ENCODE measurements at regions not wholly inside any gene's neighbourhood (a gene's known extent, or its start where the extent isn't known, plus 50 kb on each side); places are given as distances from the start of the nearest gene placed in this dataset.
"Not testable (repeated sequence)": the region's sequence is repeated elsewhere in the genome, so short reads cannot be mapped to it uniquely, and the experiment has no call there.

GRCh38 chr20:6715401-6715941, 52.0 kb upstream of the BMP2 start:
- DNase-seq: no peak

DNA sequence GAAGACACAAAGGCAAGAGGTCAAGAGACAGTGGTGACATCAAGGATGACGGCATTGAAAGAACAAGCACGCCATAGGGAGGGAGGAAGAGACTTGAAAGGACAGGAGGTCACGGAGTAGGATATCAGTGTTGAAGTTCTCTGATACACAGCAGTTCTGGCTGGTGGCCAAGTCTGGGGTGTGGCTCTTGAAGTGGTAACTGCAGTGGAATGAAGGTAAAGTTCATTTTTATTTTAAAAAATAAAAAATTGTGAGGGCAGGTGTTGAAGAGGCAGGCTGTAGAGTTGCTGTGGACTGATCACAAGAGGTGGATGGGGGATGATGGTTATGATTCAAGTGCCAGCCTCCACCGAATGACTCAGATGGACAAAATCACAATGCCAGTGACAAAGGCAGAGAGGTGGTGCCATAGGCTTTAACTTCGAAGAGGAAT, 53.2 kb upstream of the BMP2 start:
- DNase-seq: no peak

DNA sequence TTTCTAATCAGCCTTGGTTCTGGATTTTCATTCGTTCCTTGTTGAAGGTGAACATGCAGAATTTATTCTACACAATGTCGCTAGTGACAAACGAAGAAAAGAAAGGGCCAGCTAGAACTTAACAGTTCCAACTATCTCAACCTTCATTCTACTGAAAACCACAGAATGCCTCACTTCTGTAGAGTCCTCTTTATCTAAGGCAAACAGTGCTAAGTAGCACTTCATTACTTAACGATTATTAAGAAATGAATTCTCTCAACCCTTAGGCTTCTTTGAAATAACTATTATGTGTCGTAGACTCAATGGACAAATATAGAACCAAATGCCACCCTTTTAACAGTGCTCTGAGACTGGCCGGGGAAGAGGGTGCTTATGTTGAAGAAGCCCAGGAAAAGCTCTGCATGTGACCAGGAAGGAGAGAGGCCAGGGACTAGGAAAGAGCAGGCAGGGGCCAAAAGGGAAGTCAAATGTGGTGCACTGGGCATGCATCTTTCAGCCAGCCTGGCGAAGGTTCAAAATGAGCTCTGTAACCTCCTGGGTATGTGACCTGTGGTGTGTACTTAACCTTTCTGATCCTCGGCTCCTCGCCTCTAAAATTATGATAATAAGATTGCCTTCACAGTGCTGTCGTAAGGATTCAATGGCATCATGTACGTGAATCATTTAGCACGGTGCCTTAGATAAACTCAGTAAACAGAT, 55.4 kb upstream of the BMP2 start:
- no peak for DNase-seq

GRCh38 chr20:6709910-6710595, 57.4 kb upstream of the BMP2 start:
- DNase-seq: no peak

DNA sequence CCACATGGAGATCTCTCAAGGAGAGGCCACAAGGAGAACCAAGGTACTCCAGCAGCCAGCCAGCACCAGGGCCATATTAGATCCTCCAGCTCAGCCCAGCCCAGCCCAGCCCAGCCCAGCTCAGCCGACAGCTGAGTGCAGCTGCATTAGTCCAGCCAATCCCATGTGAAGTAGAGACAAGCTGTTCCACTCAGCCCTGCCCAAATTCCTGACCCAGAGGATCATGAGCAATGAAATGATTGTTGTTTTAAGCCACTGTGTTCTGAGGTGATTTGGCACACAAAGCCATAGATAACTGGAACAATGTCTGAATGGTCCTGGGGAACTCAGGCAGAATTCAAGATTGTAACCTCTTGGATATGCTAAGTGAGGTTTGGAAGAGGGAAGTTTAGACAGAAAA, 59.5 kb upstream of the BMP2 start:
- DNase-seq: no peak

DNA sequence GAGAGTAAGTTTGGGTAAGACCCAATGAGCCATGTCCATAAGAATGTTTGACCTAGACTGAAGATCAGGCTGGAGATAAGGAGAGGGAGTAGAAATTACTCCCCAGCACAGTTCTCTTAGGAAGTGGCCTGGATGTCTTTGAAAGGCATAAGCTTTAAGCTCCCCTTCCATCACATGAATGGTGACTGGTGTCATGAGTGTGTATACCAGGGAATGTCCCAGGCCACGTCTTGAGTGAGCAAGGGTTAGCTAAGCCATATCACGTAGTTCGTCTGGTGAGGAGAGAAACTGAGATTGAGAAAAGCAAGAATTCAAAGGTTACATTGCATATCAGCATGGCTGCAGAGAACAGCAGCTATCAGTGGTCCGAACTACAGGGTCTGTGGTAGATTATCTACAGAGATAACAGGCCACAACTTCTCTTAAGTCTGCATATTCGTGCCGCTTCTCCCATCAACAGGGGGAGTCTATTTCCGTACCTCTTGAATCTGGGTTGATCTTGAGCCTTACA, 60.1 kb upstream of the BMP2 start:
- DNase-seq: no peak

GRCh38 chr20:6705926-6706548, 61.4 kb upstream of the BMP2 start:
- DNase-seq: no peak

GRCh38 chr20:6705106-6705766, 62.2 kb upstream of the BMP2 start:
- DNase-seq: no peak

- no peak for DNase-seq
These were observed 63.2 kb upstream of the BMP2 start for GRCh38 chr20:6704132-6704861.

DNA sequence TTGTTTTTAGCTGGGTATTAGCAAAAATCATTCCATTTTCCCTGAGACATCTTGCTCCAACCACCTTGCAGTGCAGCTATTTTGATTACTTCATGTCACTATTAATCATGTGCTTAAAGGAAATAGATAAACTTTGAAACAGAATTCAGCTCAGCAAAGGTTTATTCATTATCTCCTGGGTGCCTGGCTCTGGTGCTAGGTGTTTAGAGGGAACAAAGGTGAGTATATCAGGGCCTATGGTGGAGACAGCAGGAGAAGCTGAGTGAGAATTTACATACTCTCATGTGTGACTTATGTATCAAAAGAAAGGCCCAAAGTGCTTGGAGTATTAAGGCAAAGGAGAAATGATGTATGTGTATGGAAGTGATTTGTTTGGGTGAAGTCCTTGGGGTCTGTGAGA, 63.8 kb upstream of the BMP2 start:
- DNase-seq: no peak

DNA sequence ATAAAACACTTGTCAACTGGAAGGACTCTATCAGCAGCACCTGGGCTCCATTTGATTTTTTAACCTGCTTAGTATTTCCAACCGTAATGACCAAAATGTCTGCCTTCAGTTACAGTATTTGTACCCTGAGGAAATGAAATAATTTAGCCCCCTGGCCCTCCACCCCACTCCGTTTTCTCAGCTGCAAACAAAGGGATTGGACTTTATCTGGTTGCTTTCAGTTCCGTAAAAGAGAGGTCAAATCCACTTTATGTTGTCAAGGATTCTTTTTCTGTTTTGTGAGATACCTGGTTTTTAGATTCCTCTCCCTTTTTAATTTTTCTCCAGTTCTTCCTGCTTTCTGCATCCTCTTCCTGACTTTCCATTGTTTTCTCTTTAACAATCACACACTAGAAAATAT, 64.4 kb upstream of the BMP2 start:
- no peak for DNase-seq

DNA sequence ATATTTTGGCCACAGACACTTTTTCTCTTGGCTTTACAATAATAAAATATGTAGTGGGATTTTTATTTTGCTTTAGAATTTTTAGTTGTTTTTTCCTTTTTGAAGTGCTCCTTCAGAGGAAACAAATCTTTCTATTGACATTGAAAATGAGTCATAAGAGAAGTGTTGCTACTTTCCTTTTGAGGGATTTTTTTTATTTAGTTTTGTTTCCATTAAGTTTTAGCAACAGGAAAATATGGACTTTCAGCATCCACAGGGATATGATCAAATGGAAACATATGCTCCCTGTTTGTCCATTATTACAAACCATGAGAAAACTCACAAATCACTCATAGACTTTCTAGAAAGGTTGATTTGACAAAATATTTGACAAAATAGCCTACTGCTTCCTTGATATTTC, 65.3 kb upstream of the BMP2 start:
- DNase-seq: no peak

DNA sequence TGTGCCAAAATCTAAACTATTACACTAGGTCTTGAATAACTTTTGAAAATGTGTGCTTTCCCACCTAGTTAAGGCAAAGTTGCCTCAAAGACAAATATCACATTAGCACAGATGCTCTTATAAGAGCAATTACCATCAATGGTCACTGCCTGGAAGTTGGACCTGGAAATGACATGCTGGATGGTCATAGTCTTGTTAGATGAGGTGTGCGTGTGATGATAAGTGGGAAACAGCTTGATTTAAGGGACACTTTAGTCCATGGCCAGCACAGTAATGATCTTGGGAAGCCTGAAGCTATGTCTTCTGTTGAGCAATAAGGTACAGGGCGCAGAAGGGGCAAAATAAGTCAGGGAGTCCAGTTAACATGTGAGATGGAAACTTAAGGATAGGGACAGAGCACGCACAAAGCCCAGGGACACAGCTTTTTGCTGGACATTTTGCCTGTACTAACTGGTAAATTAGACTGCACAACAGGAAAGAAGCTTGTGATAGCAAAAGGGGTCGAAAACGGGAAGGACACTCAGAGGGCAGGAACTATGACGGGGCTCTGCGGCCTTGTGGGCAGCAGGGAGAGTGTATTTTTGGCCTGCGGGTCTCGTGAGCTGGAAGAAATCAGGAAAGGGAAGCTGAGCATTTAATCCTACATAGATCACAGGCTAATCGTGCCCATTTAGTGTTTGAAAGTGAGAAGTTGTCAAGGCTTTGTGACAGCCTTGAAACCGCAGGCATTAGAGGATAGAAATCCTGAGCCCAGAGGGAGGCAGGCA, 66.7 kb upstream of the BMP2 start:
- DNase-seq: no peak

GRCh38 chr20:6699921-6700562, 67.4 kb upstream of the BMP2 start:
- DNase-seq: no peak

DNA sequence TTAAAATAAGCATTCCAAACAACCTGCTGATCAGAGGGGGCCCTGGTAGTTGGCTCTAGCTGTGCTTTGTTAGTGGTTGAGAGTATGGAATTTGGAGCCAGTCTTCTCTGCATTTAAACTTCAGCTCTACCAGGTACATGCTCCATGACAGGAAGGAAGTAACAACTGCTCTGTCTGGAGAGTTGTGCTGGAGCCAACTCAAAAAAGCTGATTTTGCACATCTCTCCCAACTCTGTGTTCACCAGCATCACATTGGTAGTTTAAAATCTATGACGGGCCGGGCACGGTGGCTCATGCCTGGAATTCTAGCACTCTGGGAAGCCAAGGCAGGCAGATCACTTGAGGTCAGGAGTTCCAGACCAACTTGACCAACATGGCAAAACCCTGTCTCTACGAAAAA, 68.8 kb upstream of the BMP2 start:
- no peak for DNase-seq

DNA sequence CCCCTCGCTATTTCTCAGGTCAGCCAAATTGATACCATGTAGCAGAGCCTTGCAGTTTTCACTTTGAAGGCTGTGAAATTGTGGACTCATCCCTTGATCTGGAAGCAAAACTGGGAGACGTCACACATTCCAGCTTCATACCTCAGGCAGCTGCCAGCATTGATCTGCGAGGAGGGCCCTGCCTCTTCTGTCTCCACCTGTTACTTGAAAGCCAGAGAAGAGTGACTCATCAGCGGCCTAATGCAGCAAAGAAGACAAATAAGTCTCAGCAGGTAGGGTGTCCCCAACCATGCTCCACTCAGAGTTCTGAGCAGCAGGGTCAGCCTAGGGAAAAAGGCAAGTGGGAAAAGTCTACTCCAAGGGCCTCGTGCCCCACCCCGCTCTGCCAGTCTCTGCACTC, 69.4 kb upstream of the BMP2 start:
- no peak for DNase-seq

GRCh38 chr20:6697228-6697972, 70.1 kb upstream of the BMP2 start:
- DNase-seq: no peak

DNA sequence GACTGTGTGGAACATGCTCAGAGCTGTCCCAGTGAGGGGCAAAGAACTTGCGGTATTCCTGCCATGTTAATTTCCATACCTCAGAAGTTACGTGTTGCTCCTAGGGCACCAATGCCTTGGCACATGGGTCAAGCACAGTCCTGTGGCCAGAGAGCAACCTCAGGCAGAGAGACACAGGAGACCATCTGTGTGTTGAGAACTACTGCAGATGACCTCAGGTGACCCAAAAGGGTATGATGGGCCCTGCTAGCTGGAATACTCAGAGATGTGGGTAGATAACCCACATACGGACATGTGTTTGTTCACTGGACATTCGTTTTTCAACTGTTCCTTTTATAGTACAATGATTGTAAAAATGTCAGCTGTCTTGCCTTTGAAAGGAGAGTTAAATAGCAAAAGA, 71.5 kb upstream of the BMP2 start:
- no peak for DNase-seq

- DNase-seq: not testable (repeated sequence)
These were observed 73.7 kb upstream of the BMP2 start for GRCh38 chr20:6693808-6694198.
